Peyer's patch (tissue), 4 donors: ENCODE measurements at regions not wholly inside any gene's neighbourhood (a gene's known extent, or its start where the extent isn't known, plus 50 kb on each side); places are given as distances from the start of the nearest gene placed in this dataset.

ENCODE experiments used
- POLR2A ChIP-seq, 2 donors: fragments of 450-650 bp; IDR thresholded peaks; one replicate each; pipeline ENCODE4 v1.5.1; 2017; ENCODE audit warnings: antibody characterized with exemption in 2 of 2, mild to moderate bottlenecking in 2 of 2, moderate library complexity in 2 of 2
- TF ChIP-seq, protein P1 (sequence below), 6 experiments: fragments of 450-650 bp in 4 of 6; fragments of 200-600 bp in 2 of 6; sonication (generic) in 1 of 6; IDR thresholded peaks; one replicate each; pipeline ENCODE4 v1.5.1; 2017 to 2019; ENCODE audit warnings: antibody characterized with exemption in 6 of 6, mild to moderate bottlenecking in 3 of 6, moderate library complexity in 1 of 6

DNA sequence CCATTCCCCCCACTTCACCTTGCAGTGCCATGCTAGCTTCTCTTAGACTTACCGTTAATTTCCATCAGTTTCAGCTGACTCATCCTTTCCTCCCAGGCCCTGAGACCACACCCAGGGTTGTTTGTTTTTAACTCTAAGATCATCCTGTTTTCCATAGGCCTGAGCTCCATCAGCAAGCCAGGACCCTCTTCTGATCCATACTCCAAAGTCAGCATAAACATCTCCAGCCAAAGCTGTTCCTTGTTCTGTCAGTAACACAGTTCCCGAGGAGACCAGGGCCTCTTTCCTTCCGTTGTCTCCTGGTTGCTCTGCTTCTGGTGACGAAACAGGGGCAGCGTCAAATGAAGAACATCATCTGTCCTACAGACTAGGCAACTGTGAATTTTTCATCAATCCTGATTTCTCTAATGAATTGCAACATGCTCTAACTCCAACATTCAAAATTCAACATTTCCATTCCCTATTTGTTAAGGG is 83.8 kb upstream of the HNF1B start:
- TF ChIP-seq, protein P1, sequence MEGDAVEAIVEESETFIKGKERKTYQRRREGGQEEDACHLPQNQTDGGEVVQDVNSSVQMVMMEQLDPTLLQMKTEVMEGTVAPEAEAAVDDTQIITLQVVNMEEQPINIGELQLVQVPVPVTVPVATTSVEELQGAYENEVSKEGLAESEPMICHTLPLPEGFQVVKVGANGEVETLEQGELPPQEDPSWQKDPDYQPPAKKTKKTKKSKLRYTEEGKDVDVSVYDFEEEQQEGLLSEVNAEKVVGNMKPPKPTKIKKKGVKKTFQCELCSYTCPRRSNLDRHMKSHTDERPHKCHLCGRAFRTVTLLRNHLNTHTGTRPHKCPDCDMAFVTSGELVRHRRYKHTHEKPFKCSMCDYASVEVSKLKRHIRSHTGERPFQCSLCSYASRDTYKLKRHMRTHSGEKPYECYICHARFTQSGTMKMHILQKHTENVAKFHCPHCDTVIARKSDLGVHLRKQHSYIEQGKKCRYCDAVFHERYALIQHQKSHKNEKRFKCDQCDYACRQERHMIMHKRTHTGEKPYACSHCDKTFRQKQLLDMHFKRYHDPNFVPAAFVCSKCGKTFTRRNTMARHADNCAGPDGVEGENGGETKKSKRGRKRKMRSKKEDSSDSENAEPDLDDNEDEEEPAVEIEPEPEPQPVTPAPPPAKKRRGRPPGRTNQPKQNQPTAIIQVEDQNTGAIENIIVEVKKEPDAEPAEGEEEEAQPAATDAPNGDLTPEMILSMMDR (IDR thresholded peaks at IDR 0.05): no peak
- TF ChIP-seq POLR2A (IDR thresholded peaks at IDR 0.05): no peak
